ENCODE measurements at regions not wholly inside any gene's neighbourhood (a gene's known extent, or its start where the extent isn't known, plus 50 kb on each side); places are given as distances from the start of the nearest gene placed in this dataset.

DNA sequence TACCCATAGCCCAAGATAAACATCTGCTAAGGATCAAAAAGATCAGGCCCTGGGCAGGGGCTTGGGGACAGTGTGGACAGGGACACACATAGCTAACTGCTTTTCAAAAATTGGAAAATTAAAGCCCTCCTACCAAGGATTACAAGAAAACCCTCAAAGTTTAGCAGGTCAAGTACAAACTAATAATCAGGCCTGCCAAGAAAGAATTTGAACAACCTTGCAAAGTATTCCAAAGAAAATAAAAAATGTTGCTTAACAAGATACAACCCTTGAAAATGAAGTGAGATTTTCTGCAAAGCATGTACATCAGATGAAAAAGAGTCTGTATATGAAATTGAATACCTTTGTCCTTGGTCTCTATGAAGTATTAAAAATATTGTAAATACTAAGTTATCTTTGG lies 67.3 kb downstream of the KLF12 start:
- no peak for TF ChIP-seq POLR2A (IDR thresholded peaks at IDR 0.05; ENCODE audit: low read length)
- TF ChIP-seq GATA1 (IDR thresholded peaks at IDR 0.05; ENCODE audit: low read depth, low read length): no peak
